Hepatocyte (in vitro differentiated cells): ENCODE measurements at regions not wholly inside any gene's neighbourhood (a gene's known extent, or its start where the extent isn't known, plus 50 kb on each side); places are given as distances from the start of the nearest gene placed in this dataset.

Experiments
- DNase-seq: peaks from one replicate; pipeline ENCODE4 v3.0.0-alpha.2; 2016; ENCODE audit warnings: low spot score
- H2AFZ ChIP-seq: fragments of 200-600 bp; sonication (generic); 2 replicates; pipeline ENCODE4 v1.6.0; 2016; ENCODE audit warnings: antibody characterized with exemption, mild to moderate bottlenecking
- H3K27ac ChIP-seq: fragments of 200-600 bp; sonication (generic); 2 replicates; pipeline ENCODE4 v1.5.1; 2016; ENCODE audit warnings: mild to moderate bottlenecking
- H3K27me3 ChIP-seq: fragments of 200-600 bp; sonication (generic); 2 replicates; pipeline ENCODE4 v1.6.1; 2016
- H3K36me3 ChIP-seq: fragments of 200-600 bp; sonication (generic); replicated peaks from 2 replicates; pipeline ENCODE4 v1.5.1; 2016; ENCODE audit warnings: low read depth; ENCODE audit not compliant: insufficient read depth
- H3K4me1 ChIP-seq: fragments of 200-600 bp; sonication (generic); 2 replicates; pipeline ENCODE4 v1.5.1; 2016; ENCODE audit warnings: mild to moderate bottlenecking, moderate library complexity; ENCODE audit not compliant: insufficient read depth
- H3K4me2 ChIP-seq: fragments of 200-600 bp; sonication (generic); 2 replicates; pipeline ENCODE4 v1.6.0; 2016
- H3K4me3 ChIP-seq: fragments of 200-600 bp; sonication (generic); 2 replicates; pipeline ENCODE4 v1.5.1; 2016; ENCODE audit warnings: mild to moderate bottlenecking
- H3K79me2 ChIP-seq: fragments of 200-600 bp; sonication (generic); 2 replicates; pipeline ENCODE4 v1.6.0; 2017; ENCODE audit warnings: mild to moderate bottlenecking
- H3K9me2 ChIP-seq: fragments of 200-600 bp; sonication (generic); replicated peaks from 2 replicates; pipeline ENCODE4 v1.6.0; 2017; ENCODE audit warnings: mild to moderate bottlenecking; ENCODE audit not compliant: insufficient read depth
- H3K9me3 ChIP-seq: fragments of 200-600 bp; sonication (generic); 2 replicates; pipeline ENCODE4 v1.5.1; 2016; ENCODE audit warnings: low read depth, mild to moderate bottlenecking
- H4K20me1 ChIP-seq: fragments of 200-600 bp; sonication (generic); 2 replicates; pipeline ENCODE4 v1.6.0; 2016; ENCODE audit warnings: mild to moderate bottlenecking; ENCODE audit not compliant: insufficient read depth, poor library complexity, severe bottlenecking
- EZH2 ChIP-seq: fragments of 200-600 bp; sonication (generic); IDR thresholded peaks from 2 replicates; pipeline ENCODE4 v1.6.1; 2016; ENCODE audit warnings: antibody characterized with exemption, mild to moderate bottlenecking, borderline replicate concordance
- EZH2phosphoT487 ChIP-seq: fragments of 200-600 bp; sonication (generic); IDR thresholded peaks from one replicate; pipeline ENCODE4 v1.6.1; 2018; ENCODE audit warnings: antibody characterized with exemption, mild to moderate bottlenecking, low read depth, moderate library complexity; ENCODE audit not compliant: unreplicated experiment, severe bottlenecking
- WGBS: methylation state at CpG from one replicate; pipeline ENCODE4 v1.1.6; 2016; ENCODE audit warnings: low lambda C conversion rate; ENCODE audit errors: missing lambda C conversion rate; 5-methylcytosine and 5-hydroxymethylcytosine counted together
- TF ChIP-seq, protein P1 (sequence below): fragments of 200-600 bp; sonication (generic); IDR thresholded peaks from 2 replicates; pipeline ENCODE4 v1.5.1; 2016; ENCODE audit warnings: antibody characterized with exemption, mild to moderate bottlenecking; ENCODE audit not compliant: poor library complexity

DNA sequence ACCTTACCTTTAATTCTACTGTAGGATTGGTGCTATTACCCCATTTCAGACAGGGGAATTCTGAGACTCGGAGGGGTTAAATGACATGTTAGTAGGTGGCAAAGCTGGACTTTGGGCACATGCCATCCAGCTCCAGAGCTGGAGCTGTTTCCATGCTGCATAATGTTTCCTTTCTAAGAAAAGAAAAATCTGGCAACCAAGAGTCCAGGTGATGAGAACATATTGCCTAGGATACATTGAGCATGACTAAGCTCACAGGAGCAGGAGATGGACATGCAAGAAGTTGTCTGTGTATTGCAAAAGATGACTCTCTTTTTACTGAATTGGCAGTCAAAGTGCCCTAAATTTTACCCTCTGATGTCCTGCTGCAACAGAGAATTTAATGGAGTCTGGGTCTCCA, 150.8 kb upstream of the SYT13 start:
- Histone ChIP-seq H3K27ac (no peak overlapping the region), H3K36me3 (no peaks in the 10 kb centered on the region), H3K4me2 (no peak overlapping the region), H3K4me1 (no peaks in the 10 kb centered on the region), H3K27me3 (peaks cover 14% of the 10 kb centered on the region), H2AFZ (no peak overlapping the region), H3K9me2 (no peaks in the 10 kb centered on the region), H3K79me2 (no peaks in the 10 kb centered on the region), H3K4me3 (no peak overlapping the region), H3K9me3 (no peaks in the 10 kb centered on the region), H4K20me1 (no peaks in the 10 kb centered on the region)
- DNase-seq = no peak
- WGBS = 94% methylated on average over 1 of the region's 1 CpG
- TF ChIP-seq EZH2phosphoT487 = no peak
- TF ChIP-seq, protein P1, sequence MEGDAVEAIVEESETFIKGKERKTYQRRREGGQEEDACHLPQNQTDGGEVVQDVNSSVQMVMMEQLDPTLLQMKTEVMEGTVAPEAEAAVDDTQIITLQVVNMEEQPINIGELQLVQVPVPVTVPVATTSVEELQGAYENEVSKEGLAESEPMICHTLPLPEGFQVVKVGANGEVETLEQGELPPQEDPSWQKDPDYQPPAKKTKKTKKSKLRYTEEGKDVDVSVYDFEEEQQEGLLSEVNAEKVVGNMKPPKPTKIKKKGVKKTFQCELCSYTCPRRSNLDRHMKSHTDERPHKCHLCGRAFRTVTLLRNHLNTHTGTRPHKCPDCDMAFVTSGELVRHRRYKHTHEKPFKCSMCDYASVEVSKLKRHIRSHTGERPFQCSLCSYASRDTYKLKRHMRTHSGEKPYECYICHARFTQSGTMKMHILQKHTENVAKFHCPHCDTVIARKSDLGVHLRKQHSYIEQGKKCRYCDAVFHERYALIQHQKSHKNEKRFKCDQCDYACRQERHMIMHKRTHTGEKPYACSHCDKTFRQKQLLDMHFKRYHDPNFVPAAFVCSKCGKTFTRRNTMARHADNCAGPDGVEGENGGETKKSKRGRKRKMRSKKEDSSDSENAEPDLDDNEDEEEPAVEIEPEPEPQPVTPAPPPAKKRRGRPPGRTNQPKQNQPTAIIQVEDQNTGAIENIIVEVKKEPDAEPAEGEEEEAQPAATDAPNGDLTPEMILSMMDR = no peak
- TF ChIP-seq EZH2 = no peak

GRCh38 chr11:45436118-45436517, 150.0 kb upstream of the SYT13 start:
- DNase-seq = no peak
- Histone ChIP-seq H3K79me2 (no peaks in the 10 kb centered on the region), H3K27me3 (peaks cover 14% of the 10 kb centered on the region), H3K36me3 (no peaks in the 10 kb centered on the region), H3K9me2 (no peaks in the 10 kb centered on the region), H3K27ac (no peak overlapping the region), H2AFZ (no peak overlapping the region), H3K4me3 (no peak overlapping the region), H4K20me1 (no peaks in the 10 kb centered on the region), H3K4me2 (no peak overlapping the region), H3K4me1 (no peaks in the 10 kb centered on the region), H3K9me3 (no peaks in the 10 kb centered on the region)
- TF ChIP-seq EZH2 (no peak), EZH2phosphoT487 (no peak)
- TF ChIP-seq, protein P1 = no peak
- 86% methylated on average over 2 of the region's 2 CpGs for WGBS

DNA sequence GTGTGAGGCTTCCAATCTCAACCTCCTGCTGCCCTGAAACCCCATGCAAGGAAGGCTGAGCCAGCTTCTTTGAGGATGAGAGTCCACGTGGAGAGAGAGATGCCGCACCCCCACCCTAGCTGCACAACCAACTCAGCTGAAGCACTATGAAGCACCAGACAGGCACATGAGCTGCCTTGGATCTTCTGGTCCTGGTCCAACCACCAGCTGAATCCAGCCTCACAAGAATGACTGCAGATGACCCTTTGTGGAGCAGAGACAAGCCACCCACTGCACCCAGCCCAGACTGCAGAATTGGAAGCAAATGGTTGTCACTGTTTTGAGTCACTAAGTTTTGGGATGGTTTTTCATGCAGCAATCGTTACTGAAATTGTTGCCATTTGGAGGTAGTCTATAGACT, 149.6 kb upstream of the SYT13 start:
- H3K4me3 ChIP-seq = no peak overlapping the region
- H4K20me1 ChIP-seq = no peaks in the 10 kb centered on the region
- no peaks in the 10 kb centered on the region for H3K36me3 ChIP-seq
- H2AFZ ChIP-seq = no peak overlapping the region
- no peak overlapping the region for H3K4me2 ChIP-seq
- no peaks in the 10 kb centered on the region for H3K79me2 ChIP-seq
- H3K9me3 ChIP-seq = no peaks in the 10 kb centered on the region
- H3K4me1 ChIP-seq = no peaks in the 10 kb centered on the region
- H3K27ac ChIP-seq = no peak overlapping the region
- no peak for DNase-seq
- peaks cover 14% of the 10 kb centered on the region for H3K27me3 ChIP-seq
- 75% methylated on average over 3 of the region's 3 CpGs for WGBS
- H3K9me2 ChIP-seq = no peaks in the 10 kb centered on the region
- TF ChIP-seq EZH2phosphoT487 (no peak), EZH2 (no peak)
- TF ChIP-seq, protein P1 = no peak

- no peak overlapping the region for H3K4me3 ChIP-seq
- H3K36me3 ChIP-seq = no peaks in the 10 kb centered on the region
- WGBS = 93% methylated on average over 6 of the region's 6 CpGs
- no peaks in the 10 kb centered on the region for H4K20me1 ChIP-seq
- H2AFZ ChIP-seq = no peak overlapping the region
- no peak overlapping the region for H3K27ac ChIP-seq
- no peaks in the 10 kb centered on the region for H3K79me2 ChIP-seq
- no peak overlapping the region for H3K4me2 ChIP-seq
- no peaks in the 10 kb centered on the region for H3K9me3 ChIP-seq
- no peak for DNase-seq
- no peaks in the 10 kb centered on the region for H3K9me2 ChIP-seq
- peaks cover 22% of the 10 kb centered on the region for H3K27me3 ChIP-seq
- TF ChIP-seq, protein P1 = no peak
- TF ChIP-seq EZH2phosphoT487 (no peak), EZH2 (no peak)
- no peaks in the 10 kb centered on the region for H3K4me1 ChIP-seq
Measured at GRCh38 chr11:45432910-45433309, 146.8 kb upstream of the SYT13 start.
